A673 (cell line): ENCODE measurements at regions not wholly inside any gene's neighbourhood (a gene's known extent, or its start where the extent isn't known, plus 50 kb on each side); places are given as distances from the start of the nearest gene placed in this dataset.

Experiments used
- BruUV-seq: library from RNA; stranded (reverse); fragments of 400-500 nt; replicated peaks from 2 replicates; lab custom pipeline; 2021; lab: Mats Ljungman, UMichigan
- CTCF ChIA-PET: fragments of 300-600 bp; sonication (Branson Sonifier 250); formaldehyde crosslinking; loops from one replicate; lab custom pipeline; 2022; ENCODE audit warnings: antibody characterized with exemption; lab: Charles Lee
- POLR2A ChIA-PET: fragments of 300-600 bp; sonication (Branson Sonifier 250); formaldehyde crosslinking; loops from one replicate; lab custom pipeline; 2022; ENCODE audit warnings: antibody characterized with exemption; ENCODE audit not compliant: low non-redundant PET; lab: Charles Lee
- DNase-seq: peaks from one replicate; pipeline ENCODE4 v3.0.0-alpha.2; 2015; ENCODE audit warnings: low spot score
- H3K27ac ChIP-seq: fragments of 200-600 bp; sonication (generic); 2 replicates; pipeline ENCODE4 v1.5.1; 2016; ENCODE audit warnings: mixed run types, low read depth, mild to moderate bottlenecking, mixed read lengths, antibody characterized with exemption, low read length; ENCODE audit not compliant: poor library complexity, severe bottlenecking
- H3K27me3 ChIP-seq: fragments of 200-600 bp; sonication (generic); replicated peaks from 2 replicates; pipeline ENCODE4 v1.6.1; 2017; ENCODE audit warnings: mixed run types, low read depth, mild to moderate bottlenecking, mixed read lengths, antibody characterized with exemption, low read length; ENCODE audit not compliant: insufficient read depth, poor library complexity
- H3K36me3 ChIP-seq: fragments of 200-600 bp; sonication (generic); 2 replicates; pipeline ENCODE4 v1.6.1; 2016; ENCODE audit warnings: mixed run types, mild to moderate bottlenecking, mixed read lengths, antibody characterized with exemption, low read length; ENCODE audit not compliant: insufficient read depth, poor library complexity, severe bottlenecking
- H3K4me1 ChIP-seq: fragments of 200-600 bp; sonication (generic); 2 replicates; pipeline ENCODE4 v1.6.1; 2017; ENCODE audit warnings: mixed run types, mild to moderate bottlenecking, mixed read lengths, antibody characterized with exemption, low read length; ENCODE audit not compliant: insufficient read depth, poor library complexity, severe bottlenecking
- H3K4me3 ChIP-seq: fragments of 200-600 bp; sonication (generic); 2 replicates; pipeline ENCODE4 v1.5.1; 2016; ENCODE audit warnings: low read depth, mixed run types, mild to moderate bottlenecking, mixed read lengths, low read length; ENCODE audit not compliant: poor library complexity, severe bottlenecking
- H3K9me3 ChIP-seq: fragments of 200-600 bp; sonication (generic); 2 replicates; pipeline ENCODE4 v1.6.1; 2016; ENCODE audit warnings: mixed run types, low read depth, mild to moderate bottlenecking, mixed read lengths, antibody characterized with exemption, low read length; ENCODE audit not compliant: poor library complexity, severe bottlenecking
- EZH2 ChIP-seq: fragments of 200-600 bp; sonication (generic); IDR thresholded peaks from 2 replicates; pipeline ENCODE4 v1.6.1; 2017; ENCODE audit warnings: borderline replicate concordance, low read depth, mild to moderate bottlenecking, mixed read lengths, antibody characterized with exemption, low read length; ENCODE audit not compliant: poor library complexity, severe bottlenecking
- intact Hi-C: fragments of 100-400 bp; cut with micrococcal nuclease; formaldehyde crosslinking; loops from one replicate; pipeline ENCODE4 v1.10.0; 2022; ENCODE audit not compliant: unreplicated experiment
- TF ChIP-seq, protein P1 (sequence below): fragments of 300-800, 200-600 bp; sonication (generic); conservative IDR thresholded peaks from 2 replicates; pipeline ENCODE4 v1.5.1; 2017; ENCODE audit warnings: low read depth, mild to moderate bottlenecking, antibody characterized with exemption, low read length, moderate library complexity, mixed read lengths

DNA sequence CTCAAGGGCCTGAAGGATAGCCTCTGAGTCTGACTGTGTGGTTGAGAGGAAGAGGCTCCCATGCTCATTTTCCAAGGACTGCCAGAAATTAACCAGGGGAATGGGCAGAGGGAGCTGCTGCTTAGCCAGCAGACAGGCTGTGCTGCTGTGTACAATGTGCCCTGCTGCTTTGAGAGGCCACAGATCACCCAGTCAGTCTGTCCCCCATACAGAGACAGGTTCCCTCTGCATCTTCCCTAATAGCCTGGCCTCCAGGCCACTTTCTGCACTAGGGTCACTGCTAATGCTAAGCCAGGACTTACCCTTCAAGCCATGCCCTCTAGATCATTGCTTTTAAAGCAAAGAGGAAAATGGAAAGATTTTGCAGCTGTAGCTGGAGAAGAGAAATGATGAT is 341.1 kb downstream of the CYRIA start:
- BruUV-seq: no TSS peak
- no peak overlapping the region for H3K4me3 ChIP-seq
- no peaks in the 10 kb centered on the region for H3K36me3 ChIP-seq
- no peak for DNase-seq
- no peaks in the 10 kb centered on the region for H3K4me1 ChIP-seq
- no peaks in the 10 kb centered on the region for H3K9me3 ChIP-seq
- no peak overlapping the region for H3K27ac ChIP-seq
- TF ChIP-seq, protein P1, sequence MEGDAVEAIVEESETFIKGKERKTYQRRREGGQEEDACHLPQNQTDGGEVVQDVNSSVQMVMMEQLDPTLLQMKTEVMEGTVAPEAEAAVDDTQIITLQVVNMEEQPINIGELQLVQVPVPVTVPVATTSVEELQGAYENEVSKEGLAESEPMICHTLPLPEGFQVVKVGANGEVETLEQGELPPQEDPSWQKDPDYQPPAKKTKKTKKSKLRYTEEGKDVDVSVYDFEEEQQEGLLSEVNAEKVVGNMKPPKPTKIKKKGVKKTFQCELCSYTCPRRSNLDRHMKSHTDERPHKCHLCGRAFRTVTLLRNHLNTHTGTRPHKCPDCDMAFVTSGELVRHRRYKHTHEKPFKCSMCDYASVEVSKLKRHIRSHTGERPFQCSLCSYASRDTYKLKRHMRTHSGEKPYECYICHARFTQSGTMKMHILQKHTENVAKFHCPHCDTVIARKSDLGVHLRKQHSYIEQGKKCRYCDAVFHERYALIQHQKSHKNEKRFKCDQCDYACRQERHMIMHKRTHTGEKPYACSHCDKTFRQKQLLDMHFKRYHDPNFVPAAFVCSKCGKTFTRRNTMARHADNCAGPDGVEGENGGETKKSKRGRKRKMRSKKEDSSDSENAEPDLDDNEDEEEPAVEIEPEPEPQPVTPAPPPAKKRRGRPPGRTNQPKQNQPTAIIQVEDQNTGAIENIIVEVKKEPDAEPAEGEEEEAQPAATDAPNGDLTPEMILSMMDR: no peak
- no peak for TF ChIP-seq EZH2
- intact Hi-C loops: no loop called here
- H3K27me3 ChIP-seq: no peaks in the 10 kb centered on the region
- POLR2A ChIA-PET: no interaction called here
- CTCF ChIA-PET: no interaction called here

DNA sequence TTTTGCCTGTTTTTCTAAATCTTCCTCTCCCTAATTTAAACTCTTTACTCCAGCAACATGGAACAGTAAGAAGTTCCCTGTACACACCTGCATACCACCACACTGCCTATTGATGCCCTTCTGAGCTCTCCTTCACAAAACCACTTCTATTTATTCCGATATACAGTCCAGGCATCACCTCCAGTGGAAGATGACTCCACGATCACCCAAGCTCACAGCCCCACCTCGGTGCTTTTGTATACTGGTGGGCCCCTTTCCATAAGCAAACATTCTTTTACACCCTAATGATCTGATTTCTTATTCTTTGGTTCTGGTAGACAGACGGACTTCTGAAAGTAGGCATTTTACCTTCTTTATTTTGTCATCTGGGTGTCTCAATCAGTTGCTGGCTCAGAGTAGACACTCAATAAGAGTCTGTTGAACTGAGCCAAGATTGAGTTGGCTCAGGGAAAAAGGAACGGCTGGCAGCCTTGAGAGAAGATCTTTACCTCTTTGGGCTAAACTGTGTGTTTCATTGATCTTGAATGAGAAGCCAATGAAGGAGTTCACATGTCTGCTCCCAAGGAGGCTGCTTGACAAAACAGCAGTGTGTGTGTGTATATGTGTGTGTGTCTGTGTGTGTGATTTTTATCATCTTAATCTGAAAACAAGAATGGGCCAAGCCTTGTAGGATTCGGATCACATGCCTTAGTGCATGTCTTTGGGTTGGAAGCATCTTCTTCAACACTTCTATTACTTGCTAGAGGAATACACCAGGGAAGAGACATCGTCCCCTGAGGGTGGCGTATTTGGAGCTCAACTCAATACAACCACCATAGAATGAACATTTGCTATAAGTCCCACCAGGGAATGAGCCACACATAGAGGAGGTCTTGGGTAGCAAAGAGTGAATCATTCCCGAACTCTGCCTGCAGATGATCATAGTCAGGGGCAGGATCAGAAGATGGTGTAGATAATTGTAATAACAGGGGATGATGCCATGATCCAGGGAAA is 341.8 kb downstream of the CYRIA start:
- intact Hi-C loops: no loop called here
- ChIA-PET POLR2A (no interaction called here), CTCF (no interaction called here)
- H3K9me3 ChIP-seq: no peaks in the 10 kb centered on the region
- H3K27ac ChIP-seq: no peak overlapping the region
- H3K36me3 ChIP-seq: no peaks in the 10 kb centered on the region
- H3K4me3 ChIP-seq: no peak overlapping the region
- no TSS peak for BruUV-seq
- H3K4me1 ChIP-seq: no peaks in the 10 kb centered on the region
- no peak for DNase-seq
- no peak for TF ChIP-seq EZH2
- TF ChIP-seq, protein P1: no peak
- H3K27me3 ChIP-seq: no peaks in the 10 kb centered on the region

GRCh38 chr2:16323126-16323520 is 342.5 kb downstream of the CYRIA start:
- no peak for TF ChIP-seq EZH2
- TF ChIP-seq, protein P1: no peak
- H3K4me3 ChIP-seq: no peak overlapping the region
- POLR2A ChIA-PET: no interaction called here
- no peak for DNase-seq
- no peak overlapping the region for H3K27ac ChIP-seq
- intact Hi-C loops: no loop called here
- BruUV-seq: no TSS peak
- no peaks in the 10 kb centered on the region for H3K4me1 ChIP-seq
- H3K9me3 ChIP-seq: no peaks in the 10 kb centered on the region
- H3K27me3 ChIP-seq: no peaks in the 10 kb centered on the region
- no peaks in the 10 kb centered on the region for H3K36me3 ChIP-seq
- CTCF ChIA-PET: no interaction called here
